HG02852 (cell line): ENCODE measurements at regions not wholly inside any gene's neighbourhood (a gene's known extent, or its start where the extent isn't known, plus 50 kb on each side); places are given as distances from the start of the nearest gene placed in this dataset.
"Not testable (repeated sequence)": the region's sequence is repeated elsewhere in the genome, so short reads cannot be mapped to it uniquely, and the experiment has no call there.

Source experiments
- ATAC-seq: cut with Tn5 transposase; IDR thresholded peaks from one replicate; pipeline ENCODE4 v1.9.1; 2021; ENCODE audit warnings: mild to moderate bottlenecking, moderate library complexity; ENCODE audit not compliant: unreplicated experiment

GRCh38 chr13:34156841-34157365 lies 339.0 kb downstream of the RFC3 start:
- peak; percentile 98 for ATAC-seq

DNA sequence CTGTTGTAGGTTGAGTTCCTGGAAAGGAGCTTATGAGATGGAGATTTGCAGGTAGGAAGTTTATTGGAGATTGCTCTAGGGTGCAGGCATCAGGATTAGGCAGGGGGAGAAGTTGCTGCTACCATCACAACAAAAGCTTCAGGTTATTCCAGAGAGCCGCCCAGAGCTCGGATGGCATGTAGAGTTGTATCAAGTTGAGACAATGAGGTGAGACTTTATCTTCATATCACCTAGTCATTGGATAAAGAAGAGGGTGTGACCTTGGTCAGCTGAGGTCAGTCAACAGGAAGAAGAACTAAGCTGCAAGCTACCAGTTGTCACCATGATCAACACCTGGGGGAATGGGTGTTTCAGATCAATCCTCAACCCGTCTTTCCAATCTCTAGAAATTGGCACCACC lies 342.0 kb downstream of the RFC3 start:
- ATAC-seq = no peak

- no peak for ATAC-seq
These were observed 344.1 kb downstream of the RFC3 start for GRCh38 chr13:34161931-34162543.

DNA sequence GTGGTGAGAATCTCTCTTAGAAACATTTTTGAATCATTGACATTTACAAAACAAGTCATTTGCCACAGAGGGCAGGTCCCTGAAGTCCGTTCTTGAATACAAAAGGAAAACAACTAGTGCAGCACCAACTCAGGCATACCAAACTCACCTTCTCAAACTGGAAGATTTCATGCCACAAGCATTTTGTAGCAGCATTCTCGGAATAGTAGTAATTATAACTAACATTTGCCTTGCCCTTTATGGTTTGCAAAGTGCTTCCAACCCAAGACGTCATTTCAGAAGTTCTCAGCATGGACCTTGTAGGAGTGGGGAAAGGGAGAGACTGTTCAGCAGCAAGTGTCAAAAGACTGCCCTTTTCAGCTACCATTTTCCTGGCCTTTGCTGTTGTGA lies 344.6 kb downstream of the RFC3 start:
- no peak for ATAC-seq

DNA sequence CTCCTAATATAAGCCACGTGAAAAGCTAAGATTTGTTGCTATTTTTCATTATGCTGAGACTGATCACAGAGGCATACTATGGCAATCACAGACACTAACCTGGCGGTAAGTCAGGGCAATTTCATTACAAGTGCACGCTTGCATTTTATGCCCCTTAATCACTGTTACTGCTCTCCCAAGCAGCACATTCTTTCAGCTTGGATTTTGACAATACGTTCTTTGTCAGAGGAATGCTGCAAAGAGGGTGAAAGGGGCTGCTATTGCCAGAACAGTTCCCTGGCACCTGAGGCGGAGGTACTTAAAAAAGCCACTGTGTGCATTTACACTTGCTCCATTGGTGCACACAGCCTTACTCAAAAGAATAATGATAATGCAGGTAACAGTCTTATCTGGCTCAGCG lies 346.6 kb downstream of the RFC3 start:
- ATAC-seq = no peak

DNA sequence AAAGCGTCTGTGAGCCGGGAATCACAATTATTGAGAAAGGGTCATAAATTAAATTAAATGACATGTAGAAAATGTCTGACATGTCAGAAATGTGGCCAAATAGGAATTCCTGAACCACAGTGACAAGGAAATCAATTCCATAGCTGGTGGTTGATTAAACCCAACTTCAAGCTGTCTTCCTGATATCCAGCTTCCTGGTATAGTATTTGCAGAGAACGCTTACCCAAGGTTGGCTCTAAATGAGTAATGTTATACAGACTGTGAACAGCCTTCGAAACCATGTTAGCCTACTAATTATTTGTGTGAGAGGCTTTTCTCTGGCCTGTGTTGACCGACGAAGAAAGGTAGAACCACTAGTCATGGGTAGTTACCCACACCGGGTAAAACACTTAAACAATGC lies 347.2 kb downstream of the RFC3 start:
- no peak for ATAC-seq

- ATAC-seq = no peak
These were observed 348.5 kb downstream of the RFC3 start for GRCh38 chr13:34166406-34166805.

DNA sequence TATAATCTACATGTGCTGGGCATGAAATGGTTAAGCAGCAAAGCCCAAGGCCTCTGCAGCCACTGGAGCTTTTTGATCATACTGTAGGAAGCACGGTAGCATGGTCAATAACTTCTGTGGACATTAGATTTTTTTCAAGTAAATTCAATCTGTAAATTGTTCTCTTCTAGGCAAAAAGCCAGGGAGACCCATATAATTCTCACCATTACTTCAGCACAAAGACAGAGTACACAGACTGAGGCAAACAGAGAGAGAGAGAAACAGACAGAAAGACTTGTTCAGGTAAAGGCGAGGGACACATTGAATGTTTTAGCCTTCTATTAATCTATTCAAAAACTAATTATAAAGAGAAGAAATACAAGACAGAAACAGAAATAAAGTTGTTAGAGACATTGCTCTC lies 349.4 kb downstream of the RFC3 start:
- no peak for ATAC-seq

- ATAC-seq = no peak
These were observed 354.1 kb downstream of the RFC3 start for GRCh38 chr13:34172048-34172447.

- no peak for ATAC-seq
These were observed 356.8 kb downstream of the RFC3 start for GRCh38 chr13:34174671-34175145.

- ATAC-seq = no peak
These were observed 357.6 kb downstream of the RFC3 start for GRCh38 chr13:34175551-34175950.

- ATAC-seq = no peak
These were observed 358.7 kb downstream of the RFC3 start for GRCh38 chr13:34176633-34177032.

DNA sequence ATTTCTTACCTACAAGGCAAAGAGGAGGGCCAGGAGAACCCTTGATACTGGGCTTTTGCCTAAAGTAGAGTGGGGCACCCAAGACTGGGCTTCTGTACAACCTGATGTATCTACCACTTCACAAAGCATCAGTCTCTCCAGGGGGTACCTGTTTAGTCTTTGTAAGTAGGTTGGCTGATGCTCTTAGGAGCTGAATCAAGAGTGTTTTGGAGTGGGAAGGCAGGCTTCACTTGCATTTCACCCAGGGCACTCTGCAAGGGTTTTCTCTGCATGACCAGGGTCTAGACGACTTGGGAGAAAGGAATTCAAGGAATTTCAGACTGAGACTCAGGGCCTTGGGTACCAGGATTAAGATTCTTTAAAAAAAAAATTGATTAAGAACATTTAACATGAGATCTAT lies 361.5 kb downstream of the RFC3 start:
- ATAC-seq = no peak

- no peak for ATAC-seq
These were observed 362.0 kb downstream of the RFC3 start for GRCh38 chr13:34179927-34180326.

GRCh38 chr13:34181256-34181655 lies 363.3 kb downstream of the RFC3 start:
- ATAC-seq = not testable (repeated sequence)

DNA sequence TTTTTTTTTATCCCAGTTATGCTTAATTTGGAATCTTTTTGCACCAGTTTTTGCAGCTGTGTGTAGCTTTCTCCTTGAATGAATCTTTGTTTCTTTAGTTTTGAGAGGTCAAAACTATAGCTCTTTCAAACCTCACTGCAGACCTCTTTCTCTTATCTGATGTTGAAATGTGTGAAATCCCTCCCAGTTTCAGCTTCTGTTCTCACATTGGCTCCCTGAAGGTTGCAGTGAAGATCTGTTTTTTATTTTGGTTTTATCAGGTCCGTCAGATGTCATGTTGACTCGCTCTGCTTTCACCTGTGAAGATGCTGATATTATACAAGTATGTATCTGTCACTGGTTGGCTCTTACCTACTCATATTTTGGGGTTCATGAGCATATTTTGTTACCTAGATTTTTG lies 372.0 kb downstream of the RFC3 start:
- ATAC-seq = no peak

DNA sequence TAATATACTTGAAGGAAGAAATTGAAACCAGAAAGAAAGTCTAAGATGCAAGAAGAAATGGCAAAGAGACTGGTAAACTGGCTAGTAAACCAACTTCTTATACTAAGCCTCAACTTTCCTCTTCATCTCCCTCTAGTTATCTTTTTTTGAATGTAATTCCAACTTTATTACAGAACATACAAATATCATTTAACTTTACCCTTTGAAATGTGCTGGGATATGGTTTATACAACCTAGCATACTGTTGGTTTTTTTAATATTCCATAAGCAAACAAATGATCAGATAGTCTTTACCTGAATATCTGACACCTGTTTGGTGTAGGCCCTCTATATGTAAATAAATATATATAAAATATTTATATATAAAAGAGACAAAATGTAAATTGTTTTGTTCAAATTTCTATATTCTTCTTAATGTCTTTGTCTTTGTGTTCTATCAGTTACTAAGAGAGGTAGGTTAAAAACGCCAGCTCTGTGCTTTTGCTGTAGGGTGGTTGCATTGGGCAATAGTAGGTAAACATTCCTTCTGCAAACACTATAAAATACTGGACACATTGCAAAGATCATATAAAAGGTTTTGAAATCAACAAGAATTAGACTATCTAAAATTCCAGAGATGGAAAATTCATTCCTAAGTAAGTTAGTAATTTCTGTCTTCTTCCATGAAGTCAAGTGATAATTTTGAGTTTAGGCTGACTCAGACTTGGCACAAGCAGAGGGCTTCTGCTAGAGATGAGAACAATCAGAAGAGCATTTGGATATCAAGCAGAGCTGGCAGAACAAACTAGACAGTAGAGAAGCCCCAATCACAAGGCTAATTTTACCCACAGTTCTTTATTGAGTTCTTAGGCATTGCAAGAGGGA lies 383.3 kb downstream of the RFC3 start:
- ATAC-seq = no peak

GRCh38 chr13:34207334-34207733 lies 389.4 kb downstream of the RFC3 start:
- ATAC-seq = no peak

DNA sequence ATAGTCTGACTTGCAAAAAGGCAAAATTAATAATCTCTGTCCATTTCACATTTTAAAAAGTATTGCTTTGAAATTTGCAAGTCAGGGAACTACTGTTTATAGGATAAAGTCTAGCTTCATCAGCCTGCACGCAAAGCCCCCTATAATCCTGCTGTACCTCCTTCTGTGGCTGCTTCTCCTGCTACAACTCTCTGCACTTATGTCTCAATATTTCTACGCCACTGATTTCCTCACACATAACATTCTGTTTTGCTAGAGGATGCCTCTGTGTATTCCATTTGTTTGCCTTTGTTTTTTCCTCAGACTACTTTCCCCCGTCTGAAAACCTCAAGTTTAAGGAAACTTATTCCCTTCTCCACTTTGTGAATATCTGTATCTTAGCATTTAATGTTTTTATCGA lies 389.9 kb downstream of the RFC3 start:
- no peak for ATAC-seq

DNA sequence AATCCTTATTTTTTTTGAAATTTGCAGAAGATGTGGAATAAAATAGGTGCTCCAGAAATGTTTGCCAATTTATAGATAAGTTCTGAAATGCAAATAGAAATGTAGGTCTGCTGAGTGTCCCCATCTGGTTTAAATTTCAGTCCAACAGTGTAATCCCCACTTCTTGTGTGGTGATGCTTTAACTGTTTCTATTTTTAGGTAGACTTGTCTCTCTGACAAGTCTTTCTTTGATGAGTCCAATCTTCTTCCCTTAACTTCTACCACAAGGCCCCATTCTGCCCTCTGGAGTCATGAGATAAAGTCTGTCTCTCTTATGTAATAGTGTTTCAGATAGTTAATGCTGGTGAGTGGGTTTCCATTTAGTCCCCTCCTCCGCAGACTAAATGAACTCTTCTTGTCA lies 390.4 kb downstream of the RFC3 start:
- ATAC-seq = no peak

DNA sequence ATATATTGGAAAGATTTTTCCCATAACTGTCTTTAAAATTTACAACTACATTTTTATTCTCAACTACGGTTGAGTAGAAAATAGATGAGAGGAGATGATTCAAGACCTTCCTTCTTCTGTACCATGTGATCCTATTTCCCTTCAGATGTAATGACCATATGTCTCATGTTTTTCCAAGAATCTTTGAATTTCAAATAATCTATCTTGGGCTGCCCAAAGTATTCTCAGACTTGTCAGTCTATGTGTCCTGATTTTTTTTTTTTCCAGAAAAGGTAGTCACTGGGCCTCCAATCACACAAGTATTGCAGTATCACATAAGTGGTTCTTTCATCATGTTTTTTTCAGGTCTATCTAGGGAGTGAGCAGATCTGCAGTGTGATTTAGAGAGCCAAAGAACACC lies 392.4 kb downstream of the RFC3 start:
- ATAC-seq = no peak

- no peak for ATAC-seq
These were observed 396.7 kb downstream of the RFC3 start for GRCh38 chr13:34214686-34215085.
